T-helper 1 cell treated with Interleukin-12 subunit alpha and Interleukin-12 subunit beta and Interleukin-4 antibody, amounts not matched to agents 30 μg/mL and 1 μg/mL, for 36 hours (primary cell): ENCODE measurements at regions not wholly inside any gene's neighbourhood (a gene's known extent, or its start where the extent isn't known, plus 50 kb on each side); places are given as distances from the start of the nearest gene placed in this dataset.

Experiments used
- H3K27ac Mint-ChIP-seq: one replicate; pipeline ENCODE4 v1.8.0; 2021; ENCODE audit warnings: mild to moderate bottlenecking, mixed read lengths
- H3K27me3 Mint-ChIP-seq: one replicate; pipeline ENCODE4 v1.8.0; 2021; ENCODE audit warnings: low read depth, mixed read lengths
- H3K36me3 Mint-ChIP-seq: one replicate; pipeline ENCODE4 v1.8.0; 2021; ENCODE audit warnings: low read depth, mixed read lengths
- H3K4me1 Mint-ChIP-seq: one replicate; pipeline ENCODE4 v1.8.0; 2021; ENCODE audit warnings: low read depth, mixed read lengths
- H3K4me3 Mint-ChIP-seq: one replicate; pipeline ENCODE4 v1.8.0; 2021; ENCODE audit warnings: mild to moderate bottlenecking, moderate library complexity, mixed read lengths
- H3K9me3 Mint-ChIP-seq: one replicate; pipeline ENCODE4 v1.8.0; 2021; ENCODE audit warnings: mixed read lengths

DNA sequence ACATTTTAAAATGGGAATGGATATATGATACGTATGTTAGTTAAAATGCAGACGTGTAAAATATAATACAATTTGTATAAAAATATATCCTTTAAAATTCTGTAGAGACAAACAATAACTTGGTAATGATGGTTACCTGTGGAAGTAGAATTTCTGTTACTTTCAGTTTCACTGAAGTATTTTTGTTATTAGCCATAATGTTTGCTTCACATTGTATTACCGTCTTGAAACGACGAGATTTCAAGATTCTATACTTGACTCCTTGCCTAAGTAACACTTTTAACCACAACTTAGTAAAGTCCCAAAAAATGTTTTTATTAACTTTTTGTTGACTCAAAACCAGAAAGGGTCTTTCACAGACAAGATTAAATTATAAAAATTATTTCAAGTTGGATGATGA lies 488.3 kb upstream of the VRK2 start:
- Mint-ChIP-seq H3K36me3 (no peaks in the 10 kb centered on the region), H3K9me3 (peaks cover 9% of the 10 kb centered on the region), H3K27ac (no peak overlapping the region), H3K27me3 (no peaks in the 10 kb centered on the region), H3K4me3 (no peak overlapping the region), H3K4me1 (no peaks in the 10 kb centered on the region)

- H3K4me1 Mint-ChIP-seq, result no peaks in the 10 kb centered on the region
- no peaks in the 10 kb centered on the region for H3K36me3 Mint-ChIP-seq
- H3K27me3 Mint-ChIP-seq, result no peaks in the 10 kb centered on the region
These were observed 484.1 kb upstream of the VRK2 start for GRCh38 chr2:57562495-57562894.

GRCh38 chr2:57563015-57563414 lies 483.6 kb upstream of the VRK2 start:
- H3K36me3 Mint-ChIP-seq, result no peaks in the 10 kb centered on the region
- no peaks in the 10 kb centered on the region for H3K4me1 Mint-ChIP-seq
- H3K27ac Mint-ChIP-seq, result no peak overlapping the region
- H3K9me3 Mint-ChIP-seq, result no peaks in the 10 kb centered on the region
- H3K27me3 Mint-ChIP-seq, result no peaks in the 10 kb centered on the region
- H3K4me3 Mint-ChIP-seq, result no peak overlapping the region

More at GRCh38 chr2:57562495-57562894, 484.1 kb upstream of the VRK2 start:
- Mint-ChIP-seq H3K4me3 (no peak overlapping the region), H3K27ac (no peak overlapping the region), H3K9me3 (no peaks in the 10 kb centered on the region)

DNA sequence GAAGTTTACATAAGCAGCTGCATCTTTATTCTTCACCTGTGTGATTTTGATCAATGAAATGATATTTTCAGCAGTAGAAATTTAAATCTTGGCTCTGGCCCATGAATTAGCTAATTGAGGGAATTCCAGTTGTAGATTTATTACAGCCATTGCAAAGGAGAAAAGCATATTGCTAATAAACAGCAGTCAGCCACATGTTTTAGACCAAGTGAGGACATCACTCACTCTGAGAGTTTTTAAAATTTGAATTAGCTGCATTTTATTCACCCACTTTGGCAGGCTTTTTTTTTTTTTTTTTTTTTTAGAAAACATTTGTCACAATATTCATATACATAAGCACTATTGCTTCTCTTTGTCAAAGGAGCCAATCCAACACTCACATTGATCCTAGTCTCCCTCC lies 479.4 kb upstream of the VRK2 start:
- no peaks in the 10 kb centered on the region for H3K4me1 Mint-ChIP-seq
- no peaks in the 10 kb centered on the region for H3K9me3 Mint-ChIP-seq
- H3K4me3 Mint-ChIP-seq, result no peak overlapping the region
- no peaks in the 10 kb centered on the region for H3K36me3 Mint-ChIP-seq
- H3K27ac Mint-ChIP-seq, result no peak overlapping the region
- H3K27me3 Mint-ChIP-seq, result no peaks in the 10 kb centered on the region

DNA sequence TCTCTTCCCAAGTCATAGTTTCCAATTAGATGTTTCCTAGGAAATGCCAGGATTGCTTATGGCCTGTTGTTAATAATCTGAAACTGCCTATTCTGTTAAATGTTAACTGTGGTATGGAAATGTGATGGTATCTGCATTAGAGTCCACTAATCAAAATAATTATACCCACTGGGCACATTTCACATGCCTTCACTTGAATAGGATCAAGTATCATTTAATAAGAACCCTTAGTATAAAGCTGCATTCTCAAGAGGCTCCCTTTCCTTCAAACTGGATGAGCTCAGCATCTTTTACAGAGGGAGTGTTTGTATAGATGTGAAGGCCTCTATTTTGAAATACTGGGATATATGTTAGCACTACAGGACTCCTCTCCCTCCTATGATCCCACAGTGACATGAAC lies 477.2 kb upstream of the VRK2 start:
- Mint-ChIP-seq H3K4me3 (no peak overlapping the region), H3K36me3 (no peaks in the 10 kb centered on the region), H3K27ac (no peak overlapping the region), H3K9me3 (no peaks in the 10 kb centered on the region), H3K27me3 (no peaks in the 10 kb centered on the region), H3K4me1 (no peaks in the 10 kb centered on the region)

DNA sequence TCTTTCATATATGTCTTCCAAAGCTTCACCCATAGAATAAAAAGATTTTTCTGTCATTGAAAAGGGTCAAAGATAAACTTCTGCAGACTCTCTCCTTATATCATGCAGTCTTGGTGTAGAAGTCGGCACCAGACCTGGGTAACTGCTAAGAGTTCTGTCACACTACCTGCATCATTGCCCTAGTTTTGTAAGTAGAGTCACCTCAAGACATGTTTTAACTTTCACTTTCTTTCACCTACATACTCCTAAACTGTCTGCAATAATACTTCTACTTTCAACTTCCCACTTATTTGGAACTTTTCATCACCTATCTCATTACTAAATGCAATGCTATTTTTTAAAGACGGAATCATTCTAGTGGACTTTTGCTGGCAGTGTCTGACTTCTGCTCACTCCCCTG lies 475.6 kb upstream of the VRK2 start:
- Mint-ChIP-seq H3K4me3 (no peak overlapping the region), H3K9me3 (no peaks in the 10 kb centered on the region), H3K4me1 (no peaks in the 10 kb centered on the region), H3K36me3 (no peaks in the 10 kb centered on the region), H3K27ac (no peak overlapping the region), H3K27me3 (no peaks in the 10 kb centered on the region)

DNA sequence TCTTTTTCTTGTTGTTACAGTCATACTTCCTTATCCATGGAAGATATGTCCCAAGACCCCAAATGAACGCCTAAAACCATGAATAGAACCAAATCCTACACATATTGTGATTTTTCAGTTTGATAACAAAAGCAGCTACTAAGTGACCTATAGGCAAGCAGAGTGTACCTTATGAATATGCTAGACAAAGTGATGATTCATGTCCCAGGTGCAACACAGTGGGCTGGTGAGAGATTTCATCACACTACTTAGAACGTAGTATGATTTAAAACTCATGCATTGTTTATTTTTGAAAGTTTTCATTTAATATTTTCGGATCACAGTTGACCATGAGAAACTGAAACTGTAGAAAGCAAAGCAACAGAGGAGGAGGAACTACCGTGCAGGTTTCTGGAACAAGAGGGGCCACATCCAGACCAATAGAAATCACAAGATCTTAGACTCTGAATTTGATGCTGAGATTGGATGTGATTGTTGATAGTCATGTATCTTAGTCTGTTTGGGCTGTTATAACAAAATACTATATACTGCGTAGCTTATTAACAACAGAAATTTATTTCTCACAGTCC lies 470.8 kb upstream of the VRK2 start:
- H3K27ac Mint-ChIP-seq, result no peak overlapping the region
- no peak overlapping the region for H3K4me3 Mint-ChIP-seq
- no peaks in the 10 kb centered on the region for H3K4me1 Mint-ChIP-seq
- H3K9me3 Mint-ChIP-seq, result no peaks in the 10 kb centered on the region
- no peaks in the 10 kb centered on the region for H3K27me3 Mint-ChIP-seq
- H3K36me3 Mint-ChIP-seq, result no peaks in the 10 kb centered on the region

- no peak overlapping the region for H3K27ac Mint-ChIP-seq
- no peak overlapping the region for H3K4me3 Mint-ChIP-seq
- no peaks in the 10 kb centered on the region for H3K36me3 Mint-ChIP-seq
- H3K9me3 Mint-ChIP-seq, result no peaks in the 10 kb centered on the region
- no peaks in the 10 kb centered on the region for H3K4me1 Mint-ChIP-seq
- H3K27me3 Mint-ChIP-seq, result no peaks in the 10 kb centered on the region
These were observed 469.6 kb upstream of the VRK2 start for GRCh38 chr2:57576983-57577382.

- H3K9me3 Mint-ChIP-seq, result peaks cover 7% of the 10 kb centered on the region
- H3K36me3 Mint-ChIP-seq, result no peaks in the 10 kb centered on the region
- H3K27me3 Mint-ChIP-seq, result no peaks in the 10 kb centered on the region
- H3K27ac Mint-ChIP-seq, result no peak overlapping the region
- H3K4me3 Mint-ChIP-seq, result no peak overlapping the region
- no peaks in the 10 kb centered on the region for H3K4me1 Mint-ChIP-seq
These were observed 448.7 kb upstream of the VRK2 start for GRCh38 chr2:57597940-57598339.

DNA sequence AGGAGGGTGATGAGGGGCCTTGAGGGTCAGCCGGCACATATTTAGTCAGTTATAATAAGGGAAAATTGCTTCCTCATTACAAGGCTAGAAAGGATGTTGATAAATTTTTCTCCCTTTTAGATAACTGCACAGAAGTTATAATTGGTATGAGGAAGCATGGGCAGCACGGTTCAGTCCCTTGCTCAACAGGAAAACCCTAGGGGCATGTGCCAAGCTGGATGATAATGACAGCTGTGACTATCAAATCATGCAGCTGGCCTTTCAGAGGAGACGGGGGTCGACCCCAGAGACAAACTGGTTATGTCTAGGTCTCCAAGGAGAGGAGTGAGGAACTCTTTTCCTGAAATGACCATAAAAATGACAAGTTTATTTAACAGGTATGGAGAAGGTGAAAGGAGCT lies 448.1 kb upstream of the VRK2 start:
- H3K4me1 Mint-ChIP-seq, result no peaks in the 10 kb centered on the region
- H3K36me3 Mint-ChIP-seq, result no peaks in the 10 kb centered on the region
- H3K9me3 Mint-ChIP-seq, result peaks cover 7% of the 10 kb centered on the region
- no peak overlapping the region for H3K4me3 Mint-ChIP-seq
- H3K27ac Mint-ChIP-seq, result no peak overlapping the region
- H3K27me3 Mint-ChIP-seq, result no peaks in the 10 kb centered on the region

GRCh38 chr2:57602733-57603132 lies 443.9 kb upstream of the VRK2 start:
- no peak overlapping the region for H3K27ac Mint-ChIP-seq
- no peaks in the 10 kb centered on the region for H3K36me3 Mint-ChIP-seq
- no peaks in the 10 kb centered on the region for H3K27me3 Mint-ChIP-seq
- H3K4me3 Mint-ChIP-seq, result no peak overlapping the region
- H3K9me3 Mint-ChIP-seq, result peaks cover 7% of the 10 kb centered on the region
- no peaks in the 10 kb centered on the region for H3K4me1 Mint-ChIP-seq

GRCh38 chr2:57614988-57615387 lies 431.6 kb upstream of the VRK2 start:
- H3K36me3 Mint-ChIP-seq, result no peaks in the 10 kb centered on the region
- no peak overlapping the region for H3K4me3 Mint-ChIP-seq
- no peaks in the 10 kb centered on the region for H3K27me3 Mint-ChIP-seq
- no peaks in the 10 kb centered on the region for H3K4me1 Mint-ChIP-seq
- H3K27ac Mint-ChIP-seq, result no peak overlapping the region
- no peaks in the 10 kb centered on the region for H3K9me3 Mint-ChIP-seq

GRCh38 chr2:57615855-57616556 lies 430.6 kb upstream of the VRK2 start:
- H3K4me1 Mint-ChIP-seq, result no peaks in the 10 kb centered on the region
- H3K27ac Mint-ChIP-seq, result no peak overlapping the region
- H3K36me3 Mint-ChIP-seq, result no peaks in the 10 kb centered on the region
- H3K27me3 Mint-ChIP-seq, result no peaks in the 10 kb centered on the region
- no peaks in the 10 kb centered on the region for H3K9me3 Mint-ChIP-seq
- H3K4me3 Mint-ChIP-seq, result no peak overlapping the region

GRCh38 chr2:57617318-57617717 lies 429.3 kb upstream of the VRK2 start:
- no peak overlapping the region for H3K4me3 Mint-ChIP-seq
- H3K27me3 Mint-ChIP-seq, result no peaks in the 10 kb centered on the region
- H3K9me3 Mint-ChIP-seq, result no peaks in the 10 kb centered on the region
- H3K27ac Mint-ChIP-seq, result no peak overlapping the region
- H3K36me3 Mint-ChIP-seq, result no peaks in the 10 kb centered on the region
- H3K4me1 Mint-ChIP-seq, result no peaks in the 10 kb centered on the region

DNA sequence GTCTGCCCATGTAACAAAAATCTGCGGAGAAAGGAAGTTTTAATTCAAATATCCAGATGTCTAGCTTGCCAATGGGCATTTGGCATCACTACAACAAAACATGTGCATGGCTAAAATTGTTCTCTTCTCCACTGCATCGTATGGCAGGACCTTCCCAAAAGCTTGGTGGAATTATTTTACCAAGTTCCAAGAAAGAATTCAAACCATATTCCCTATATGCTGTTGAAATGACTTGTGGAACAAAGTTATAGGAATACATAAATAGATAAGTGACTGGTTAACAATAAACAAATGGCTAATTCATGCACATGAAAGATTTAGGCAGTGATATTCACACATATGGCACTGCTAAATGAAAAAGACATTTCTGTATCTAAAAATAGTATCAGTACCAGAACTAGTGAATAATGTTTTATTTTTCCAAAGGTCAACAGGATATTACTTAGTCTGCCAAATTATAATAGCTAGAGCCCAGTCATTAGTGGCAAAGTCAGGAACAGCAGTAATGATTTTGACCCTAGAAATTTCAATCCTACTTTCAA lies 425.4 kb upstream of the VRK2 start:
- H3K9me3 Mint-ChIP-seq, result no peaks in the 10 kb centered on the region
- H3K27ac Mint-ChIP-seq, result no peak overlapping the region
- H3K27me3 Mint-ChIP-seq, result no peaks in the 10 kb centered on the region
- no peak overlapping the region for H3K4me3 Mint-ChIP-seq
- H3K36me3 Mint-ChIP-seq, result no peaks in the 10 kb centered on the region
- H3K4me1 Mint-ChIP-seq, result no peaks in the 10 kb centered on the region
